HL-60 (cell line): ENCODE measurements at regions not wholly inside any gene's neighbourhood (a gene's known extent, or its start where the extent isn't known, plus 50 kb on each side); places are given as distances from the start of the nearest gene placed in this dataset.

Source experiments
- DNase-seq, 2 experiments: peaks; one replicate each; pipeline ENCODE4 v3.0.0-alpha.2; 2010 to 2020; ENCODE audit warnings: low read depth in 1 of 2, low spot score in 1 of 2
- H3K27ac ChIP-seq: fragments of 250-450 bp; sonication (Bioruptor Pico); replicated peaks from 2 replicates; pipeline ENCODE4 v1.5.1; 2020; ENCODE audit warnings: mild to moderate bottlenecking, moderate library complexity
- H3K27me3 ChIP-seq: fragments of 250-450 bp; sonication (Bioruptor Pico); 2 replicates; pipeline ENCODE4 v1.5.1; 2021; ENCODE audit warnings: mild to moderate bottlenecking, moderate library complexity; ENCODE audit not compliant: insufficient read depth, poor library complexity, severe bottlenecking
- H3K4me3 ChIP-seq: replicated peaks from 2 replicates; pipeline ENCODE4 v1.5.1; 2011; ENCODE audit warnings: mild to moderate bottlenecking, control low read depth, low read length; ENCODE audit not compliant: insufficient read depth
- GABPA ChIP-seq: IDR thresholded peaks from 2 replicates; pipeline ENCODE4 v1.6.1; 2012; ENCODE audit warnings: low read depth
- POLR2AphosphoS5 ChIP-seq: IDR thresholded peaks from 2 replicates; pipeline ENCODE4 v1.6.1; 2012; ENCODE audit warnings: low read depth
- SPI1 ChIP-seq: IDR thresholded peaks from 2 replicates; pipeline ENCODE4 v1.6.1; 2012; ENCODE audit warnings: low read depth, mild to moderate bottlenecking, borderline replicate concordance
- TF ChIP-seq, protein P1 (sequence below): IDR thresholded peaks from 2 replicates; pipeline ENCODE4 v1.6.1; 2012; ENCODE audit warnings: low read depth; ENCODE audit not compliant: insufficient replicate concordance
- TF ChIP-seq, protein P2 (sequence below): IDR thresholded peaks from one replicate; pipeline ENCODE4 v1.5.1; 2011; ENCODE audit warnings: low read length, control low read depth, inconsistent platforms; ENCODE audit not compliant: insufficient read depth

DNA sequence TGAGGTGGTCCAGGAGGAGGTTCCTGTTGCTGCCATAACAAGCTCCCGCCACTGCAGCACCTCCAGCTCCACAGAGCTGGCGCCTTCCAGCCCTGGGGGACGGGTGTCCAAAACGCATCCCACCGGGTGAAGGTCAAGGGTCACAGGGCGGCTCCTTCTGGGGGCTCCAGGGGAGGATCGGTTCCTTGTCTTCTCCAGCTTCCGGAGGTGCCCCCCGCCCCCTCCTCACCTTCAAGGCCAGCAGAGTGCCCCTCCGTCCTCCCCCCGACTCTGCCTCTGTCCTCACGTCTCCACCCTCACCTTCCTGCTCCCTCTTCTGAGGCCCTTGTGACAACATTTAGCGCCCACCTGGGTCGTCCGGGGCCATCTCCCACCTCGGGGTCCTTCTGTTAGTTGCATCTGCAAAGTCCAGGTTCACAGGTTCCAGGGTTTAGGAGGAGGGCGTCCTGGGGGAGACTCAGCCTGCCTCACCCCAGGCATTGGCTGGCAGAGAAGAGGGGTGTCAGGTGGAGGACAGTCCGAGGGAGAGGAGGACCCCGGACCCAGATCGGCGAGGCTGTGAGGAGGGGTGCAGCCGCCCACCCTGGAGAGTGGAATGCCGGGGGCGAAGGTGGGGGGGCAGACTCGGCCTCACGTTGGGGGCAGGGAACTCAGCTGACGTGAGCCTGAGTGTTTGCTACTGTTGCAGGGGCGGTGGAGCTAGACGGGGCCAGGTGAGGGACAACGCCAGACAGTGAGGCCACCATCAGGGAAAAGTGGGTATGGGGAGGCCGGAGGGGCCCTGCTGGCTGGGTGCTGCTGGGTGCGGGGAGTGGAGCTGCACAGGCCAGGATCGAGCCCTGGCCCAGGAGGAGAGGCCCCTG lies 205.5 kb upstream of the C14orf180 start:
- Histone ChIP-seq H3K27ac (no peak overlapping the region), H3K4me3 (no peak overlapping the region), H3K27me3 (no peaks in the 10 kb centered on the region)
- DNase-seq, result no peak
- TF ChIP-seq, protein P1, sequence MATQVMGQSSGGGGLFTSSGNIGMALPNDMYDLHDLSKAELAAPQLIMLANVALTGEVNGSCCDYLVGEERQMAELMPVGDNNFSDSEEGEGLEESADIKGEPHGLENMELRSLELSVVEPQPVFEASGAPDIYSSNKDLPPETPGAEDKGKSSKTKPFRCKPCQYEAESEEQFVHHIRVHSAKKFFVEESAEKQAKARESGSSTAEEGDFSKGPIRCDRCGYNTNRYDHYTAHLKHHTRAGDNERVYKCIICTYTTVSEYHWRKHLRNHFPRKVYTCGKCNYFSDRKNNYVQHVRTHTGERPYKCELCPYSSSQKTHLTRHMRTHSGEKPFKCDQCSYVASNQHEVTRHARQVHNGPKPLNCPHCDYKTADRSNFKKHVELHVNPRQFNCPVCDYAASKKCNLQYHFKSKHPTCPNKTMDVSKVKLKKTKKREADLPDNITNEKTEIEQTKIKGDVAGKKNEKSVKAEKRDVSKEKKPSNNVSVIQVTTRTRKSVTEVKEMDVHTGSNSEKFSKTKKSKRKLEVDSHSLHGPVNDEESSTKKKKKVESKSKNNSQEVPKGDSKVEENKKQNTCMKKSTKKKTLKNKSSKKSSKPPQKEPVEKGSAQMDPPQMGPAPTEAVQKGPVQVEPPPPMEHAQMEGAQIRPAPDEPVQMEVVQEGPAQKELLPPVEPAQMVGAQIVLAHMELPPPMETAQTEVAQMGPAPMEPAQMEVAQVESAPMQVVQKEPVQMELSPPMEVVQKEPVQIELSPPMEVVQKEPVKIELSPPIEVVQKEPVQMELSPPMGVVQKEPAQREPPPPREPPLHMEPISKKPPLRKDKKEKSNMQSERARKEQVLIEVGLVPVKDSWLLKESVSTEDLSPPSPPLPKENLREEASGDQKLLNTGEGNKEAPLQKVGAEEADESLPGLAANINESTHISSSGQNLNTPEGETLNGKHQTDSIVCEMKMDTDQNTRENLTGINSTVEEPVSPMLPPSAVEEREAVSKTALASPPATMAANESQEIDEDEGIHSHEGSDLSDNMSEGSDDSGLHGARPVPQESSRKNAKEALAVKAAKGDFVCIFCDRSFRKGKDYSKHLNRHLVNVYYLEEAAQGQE, result no peak
- no peak for TF ChIP-seq POLR2AphosphoS5
- TF ChIP-seq GABPA, result no peak
- no peak for TF ChIP-seq SPI1
- TF ChIP-seq, protein P2, sequence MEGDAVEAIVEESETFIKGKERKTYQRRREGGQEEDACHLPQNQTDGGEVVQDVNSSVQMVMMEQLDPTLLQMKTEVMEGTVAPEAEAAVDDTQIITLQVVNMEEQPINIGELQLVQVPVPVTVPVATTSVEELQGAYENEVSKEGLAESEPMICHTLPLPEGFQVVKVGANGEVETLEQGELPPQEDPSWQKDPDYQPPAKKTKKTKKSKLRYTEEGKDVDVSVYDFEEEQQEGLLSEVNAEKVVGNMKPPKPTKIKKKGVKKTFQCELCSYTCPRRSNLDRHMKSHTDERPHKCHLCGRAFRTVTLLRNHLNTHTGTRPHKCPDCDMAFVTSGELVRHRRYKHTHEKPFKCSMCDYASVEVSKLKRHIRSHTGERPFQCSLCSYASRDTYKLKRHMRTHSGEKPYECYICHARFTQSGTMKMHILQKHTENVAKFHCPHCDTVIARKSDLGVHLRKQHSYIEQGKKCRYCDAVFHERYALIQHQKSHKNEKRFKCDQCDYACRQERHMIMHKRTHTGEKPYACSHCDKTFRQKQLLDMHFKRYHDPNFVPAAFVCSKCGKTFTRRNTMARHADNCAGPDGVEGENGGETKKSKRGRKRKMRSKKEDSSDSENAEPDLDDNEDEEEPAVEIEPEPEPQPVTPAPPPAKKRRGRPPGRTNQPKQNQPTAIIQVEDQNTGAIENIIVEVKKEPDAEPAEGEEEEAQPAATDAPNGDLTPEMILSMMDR, result no peak

DNA sequence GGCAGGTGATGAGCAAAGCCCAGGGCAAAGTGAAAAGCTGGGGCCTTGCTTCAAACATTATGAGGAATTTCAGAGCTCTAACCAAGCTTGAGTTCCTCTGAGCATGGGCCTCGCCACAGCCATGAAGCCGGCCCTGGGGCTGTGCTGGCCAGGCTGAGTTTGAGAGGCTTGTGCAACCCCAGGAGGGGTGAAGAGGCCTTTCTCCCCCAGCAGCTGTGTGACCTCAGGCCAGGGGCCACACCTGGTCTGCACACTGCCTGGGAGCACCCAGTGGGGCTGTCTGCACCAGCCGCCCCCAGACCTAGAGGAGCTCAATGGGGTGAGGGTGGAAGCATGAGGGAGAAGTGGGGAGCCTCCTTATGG lies 204.9 kb upstream of the C14orf180 start:
- no peak for DNase-seq
- no peak overlapping the region for H3K4me3 ChIP-seq
- no peak overlapping the region for H3K27ac ChIP-seq
- TF ChIP-seq, protein P1, result no peak
- TF ChIP-seq, protein P2, result no peak
- TF ChIP-seq SPI1 (no peak), GABPA (no peak), POLR2AphosphoS5 (no peak)
- H3K27me3 ChIP-seq, result no peaks in the 10 kb centered on the region

DNA sequence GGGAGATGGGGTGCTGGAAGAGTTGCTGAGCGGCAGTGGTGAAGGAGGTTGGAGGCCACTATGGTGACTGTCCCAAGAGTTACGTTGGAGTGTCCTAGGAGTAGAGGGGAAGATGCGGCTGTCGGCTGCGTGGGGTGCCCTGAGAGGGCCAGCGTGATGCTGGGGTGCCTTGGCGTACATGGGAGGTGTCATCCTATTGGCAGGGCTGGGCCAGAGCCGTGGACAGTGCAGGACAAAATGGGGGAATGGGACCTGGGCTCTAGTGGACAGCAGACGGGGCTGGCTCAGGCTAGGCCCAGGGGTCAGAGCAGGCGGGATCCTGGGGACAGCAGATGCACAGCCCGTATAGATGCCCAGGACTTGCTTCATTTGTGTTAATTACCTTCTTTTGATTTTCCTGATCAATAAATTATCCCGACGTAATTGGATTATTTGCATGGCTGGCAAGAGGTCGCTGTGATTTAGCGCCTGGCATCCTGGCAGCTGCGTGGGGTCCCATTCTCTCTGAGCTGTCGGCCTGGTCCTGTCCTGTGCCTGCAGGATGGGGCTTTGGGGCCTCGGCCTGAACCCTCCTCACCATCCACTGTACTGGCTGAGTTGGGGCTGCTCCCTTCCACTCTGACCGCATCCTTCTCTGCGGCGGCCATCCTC lies 203.9 kb upstream of the C14orf180 start:
- no peak overlapping the region for H3K27ac ChIP-seq
- TF ChIP-seq, protein P1, result no peak
- TF ChIP-seq, protein P2, result no peak
- TF ChIP-seq SPI1 (no peak), GABPA (no peak), POLR2AphosphoS5 (no peak)

More for the DNA sequence above, 203.9 kb upstream of the C14orf180 start:
- DNase-seq, result no peak
- Histone ChIP-seq H3K27me3 (no peaks in the 10 kb centered on the region), H3K4me3 (no peak overlapping the region)
